GM06990 (cell line): ENCODE measurements at regions not wholly inside any gene's neighbourhood (a gene's known extent, or its start where the extent isn't known, plus 50 kb on each side); places are given as distances from the start of the nearest gene placed in this dataset.

Experiments
- DNase-seq: peaks from one replicate; pipeline ENCODE4 v3.0.0-alpha.2; 2011; ENCODE audit not compliant: insufficient read length; ENCODE audit errors: extremely low read depth
- H3K27me3 ChIP-seq: replicated peaks from 2 replicates; pipeline ENCODE4 v1.6.0; 2011; ENCODE audit warnings: low read length; ENCODE audit not compliant: control insufficient read depth, insufficient read depth
- H3K36me3 ChIP-seq: 2 replicates; pipeline ENCODE4 v1.5.1; 2011; ENCODE audit warnings: low read length; ENCODE audit not compliant: control insufficient read depth, insufficient read depth
- H3K4me3 ChIP-seq: replicated peaks from 2 replicates; pipeline ENCODE4 v1.5.1; 2011; ENCODE audit warnings: low read depth, mild to moderate bottlenecking, control low read depth, low read length
- TF ChIP-seq, protein P1 (sequence below): IDR thresholded peaks from 2 replicates; pipeline ENCODE4 v1.5.1; 2011; ENCODE audit warnings: low read length, control low read depth, mild to moderate bottlenecking, inconsistent platforms; ENCODE audit not compliant: insufficient read depth, poor library complexity, severe bottlenecking

DNA sequence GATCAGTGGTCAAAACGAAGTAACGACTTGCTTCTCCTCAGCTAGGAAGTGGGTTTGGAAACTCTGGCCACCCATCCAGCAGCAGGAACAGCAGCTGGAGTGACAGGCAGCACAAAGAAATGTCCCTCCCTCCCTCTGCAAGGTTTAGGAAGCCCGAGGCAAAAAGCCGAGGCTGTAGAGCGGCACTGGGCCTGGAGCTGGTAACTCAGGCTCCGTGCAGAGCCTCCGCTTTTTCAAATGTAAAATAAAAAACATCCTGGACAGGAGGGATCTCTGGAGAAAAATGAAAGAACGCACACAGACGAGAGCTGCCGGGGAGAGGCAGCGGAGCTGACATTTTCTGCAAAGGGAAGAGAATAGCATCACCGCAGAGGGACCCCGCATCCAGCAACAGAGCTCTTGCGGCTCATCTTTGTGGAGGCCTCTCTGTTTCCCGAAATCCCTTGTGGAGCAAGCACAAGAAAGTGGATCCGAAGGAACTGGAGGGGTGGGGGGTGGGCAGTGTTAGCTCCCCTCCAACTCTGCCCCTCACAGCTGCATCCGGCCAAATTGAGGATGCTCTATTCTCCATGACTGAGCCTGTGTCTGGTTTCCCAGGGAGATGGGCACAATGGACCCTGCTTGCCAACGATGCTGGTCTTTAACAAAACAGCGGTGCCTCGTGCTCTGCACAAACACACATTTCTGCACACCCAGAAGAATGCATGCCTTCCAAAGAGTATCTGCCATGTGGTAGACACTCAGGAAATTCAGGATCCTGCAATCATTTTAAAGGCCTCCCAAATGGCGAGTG is 335.5 kb upstream of the ZFHX3 start:
- DNase-seq: no peak
- no peaks in the 10 kb centered on the region for H3K36me3 ChIP-seq
- H3K4me3 ChIP-seq: no peak overlapping the region
- TF ChIP-seq, protein P1, sequence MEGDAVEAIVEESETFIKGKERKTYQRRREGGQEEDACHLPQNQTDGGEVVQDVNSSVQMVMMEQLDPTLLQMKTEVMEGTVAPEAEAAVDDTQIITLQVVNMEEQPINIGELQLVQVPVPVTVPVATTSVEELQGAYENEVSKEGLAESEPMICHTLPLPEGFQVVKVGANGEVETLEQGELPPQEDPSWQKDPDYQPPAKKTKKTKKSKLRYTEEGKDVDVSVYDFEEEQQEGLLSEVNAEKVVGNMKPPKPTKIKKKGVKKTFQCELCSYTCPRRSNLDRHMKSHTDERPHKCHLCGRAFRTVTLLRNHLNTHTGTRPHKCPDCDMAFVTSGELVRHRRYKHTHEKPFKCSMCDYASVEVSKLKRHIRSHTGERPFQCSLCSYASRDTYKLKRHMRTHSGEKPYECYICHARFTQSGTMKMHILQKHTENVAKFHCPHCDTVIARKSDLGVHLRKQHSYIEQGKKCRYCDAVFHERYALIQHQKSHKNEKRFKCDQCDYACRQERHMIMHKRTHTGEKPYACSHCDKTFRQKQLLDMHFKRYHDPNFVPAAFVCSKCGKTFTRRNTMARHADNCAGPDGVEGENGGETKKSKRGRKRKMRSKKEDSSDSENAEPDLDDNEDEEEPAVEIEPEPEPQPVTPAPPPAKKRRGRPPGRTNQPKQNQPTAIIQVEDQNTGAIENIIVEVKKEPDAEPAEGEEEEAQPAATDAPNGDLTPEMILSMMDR: no peak
- H3K27me3 ChIP-seq: no peaks in the 10 kb centered on the region

DNA sequence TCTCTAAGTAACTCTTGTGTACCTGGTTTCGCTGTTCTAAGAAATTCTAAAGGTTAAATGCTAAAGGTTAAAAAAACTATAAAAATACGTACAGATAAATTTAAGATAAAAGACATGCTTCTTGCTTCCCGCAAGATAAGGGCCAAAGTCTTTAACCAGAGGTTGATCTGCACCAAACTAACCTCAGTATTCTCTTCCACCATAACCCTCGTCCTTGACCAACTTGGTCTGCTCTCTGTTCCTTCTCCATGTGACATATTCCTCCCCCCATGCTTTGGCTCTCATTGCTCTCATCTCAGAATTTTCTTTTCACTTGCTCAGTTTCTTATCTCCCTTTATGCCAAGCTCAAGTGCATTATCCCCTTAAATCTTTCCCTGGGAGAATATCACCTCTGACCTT is 330.5 kb upstream of the ZFHX3 start:
- no peak overlapping the region for H3K4me3 ChIP-seq
- no peak for DNase-seq
- H3K27me3 ChIP-seq: no peaks in the 10 kb centered on the region
- H3K36me3 ChIP-seq: no peaks in the 10 kb centered on the region
- TF ChIP-seq, protein P1: no peak

DNA sequence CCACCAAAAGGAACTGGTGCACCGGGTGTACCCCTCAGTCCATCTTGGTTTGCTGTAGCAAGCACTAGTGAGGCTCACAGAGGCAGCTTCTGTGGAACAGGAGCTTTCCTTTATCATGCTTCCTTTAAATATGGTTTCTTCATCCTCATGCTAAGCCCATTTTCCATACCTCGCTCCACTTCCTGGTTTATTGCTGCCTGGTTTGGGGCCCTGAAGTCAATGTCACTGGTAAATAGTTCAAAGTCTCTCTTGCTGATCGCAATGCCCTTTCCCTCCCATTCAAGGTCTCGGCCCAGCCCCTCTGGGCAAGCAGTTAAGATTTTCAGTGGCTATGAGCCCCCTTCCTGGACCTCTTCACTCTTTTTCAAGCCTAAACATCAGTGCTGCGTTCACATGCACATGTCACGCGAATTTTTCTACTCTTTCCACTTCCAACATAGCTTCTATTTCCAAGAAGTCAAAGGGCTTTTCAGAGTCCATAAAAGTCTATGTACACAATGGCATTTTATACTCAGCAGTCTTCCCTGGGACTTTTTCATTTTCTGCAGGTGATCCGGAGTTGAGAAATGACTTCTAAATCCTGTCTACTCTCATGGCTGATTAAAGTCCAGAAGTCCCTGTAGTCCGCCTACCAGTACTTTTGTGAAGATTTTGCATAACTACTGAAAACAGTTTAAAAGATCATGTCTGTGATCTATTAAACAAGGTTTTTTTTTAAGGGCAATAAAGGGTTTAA is 323.8 kb upstream of the ZFHX3 start:
- Histone ChIP-seq H3K27me3 (no peaks in the 10 kb centered on the region), H3K4me3 (no peak overlapping the region), H3K36me3 (no peaks in the 10 kb centered on the region)
- DNase-seq: no peak
- TF ChIP-seq, protein P1: no peak

DNA sequence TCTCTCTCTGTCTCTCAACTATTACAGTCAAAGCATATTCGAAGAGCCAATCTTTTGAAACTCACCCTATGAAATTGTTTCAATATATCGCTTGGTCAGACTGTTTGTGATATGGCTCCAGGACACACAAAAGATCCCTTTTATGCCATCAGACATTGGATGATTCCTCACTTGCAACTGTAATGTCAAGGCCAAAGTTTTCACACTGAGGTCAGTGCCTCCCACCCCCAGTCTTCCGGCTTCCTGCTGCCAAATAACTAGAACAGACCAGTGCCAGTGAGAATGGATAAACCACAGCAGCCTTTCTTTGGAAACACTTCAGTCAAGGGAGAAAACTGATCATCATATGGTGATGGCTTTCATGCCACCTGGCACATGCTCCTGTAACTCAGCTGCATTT is 321.9 kb upstream of the ZFHX3 start:
- no peak for DNase-seq
- TF ChIP-seq, protein P1: no peak
- no peak overlapping the region for H3K4me3 ChIP-seq
- no peaks in the 10 kb centered on the region for H3K27me3 ChIP-seq
- no peaks in the 10 kb centered on the region for H3K36me3 ChIP-seq

DNA sequence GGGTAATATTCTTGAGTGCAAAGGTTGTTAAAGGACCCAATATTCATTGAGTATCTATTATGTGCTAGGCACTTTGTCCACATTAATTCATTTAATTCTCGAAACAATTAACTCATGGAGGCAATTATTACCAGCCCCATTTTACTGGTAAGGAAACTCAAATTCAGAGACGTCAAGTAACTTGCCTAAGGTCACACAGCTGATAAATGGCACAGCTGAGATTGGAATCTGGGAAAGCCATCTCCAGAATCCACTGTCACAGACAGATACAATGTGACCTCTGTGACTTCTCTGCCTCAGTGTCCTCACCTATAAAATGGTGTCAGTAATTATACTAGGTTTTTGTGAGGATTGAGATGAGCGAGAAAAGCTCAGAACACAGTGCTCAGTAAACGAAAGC is 320.8 kb upstream of the ZFHX3 start:
- Histone ChIP-seq H3K36me3 (no peaks in the 10 kb centered on the region), H3K4me3 (no peak overlapping the region)

More for the DNA sequence above, 320.8 kb upstream of the ZFHX3 start:
- TF ChIP-seq, protein P1: no peak
- no peak for DNase-seq
- H3K27me3 ChIP-seq: no peaks in the 10 kb centered on the region
